Neural cell (in vitro differentiated cells): ENCODE measurements at regions not wholly inside any gene's neighbourhood (a gene's known extent, or its start where the extent isn't known, plus 50 kb on each side); places are given as distances from the start of the nearest gene placed in this dataset.

Experiments
- CTCF ChIP-seq: fragments of 450-650 bp; IDR thresholded peaks from 2 replicates; pipeline ENCODE4 v1.5.1; 2014; ENCODE audit warnings: antibody characterized with exemption, mild to moderate bottlenecking, moderate library complexity; ENCODE audit not compliant: poor library complexity, severe bottlenecking
- EP300 ChIP-seq: fragments of 450-650 bp; conservative IDR thresholded peaks from 2 replicates; pipeline ENCODE4 v1.6.1; 2014; ENCODE audit warnings: antibody characterized with exemption, mild to moderate bottlenecking, moderate library complexity; ENCODE audit not compliant: poor library complexity, severe bottlenecking
- EZH2 ChIP-seq: fragments of 200-600, 300-800 bp; shearing (Covaris generic), sonication (generic); IDR thresholded peaks from 2 replicates; pipeline ENCODE4 v1.6.1; 2014; ENCODE audit warnings: antibody characterized with exemption, low read length, borderline replicate concordance, mild to moderate bottlenecking; ENCODE audit not compliant: insufficient read depth, poor library complexity, severe bottlenecking
- MXI1 ChIP-seq: fragments of 450-650 bp; conservative IDR thresholded peaks from 2 replicates; pipeline ENCODE4 v1.6.1; 2014; ENCODE audit warnings: antibody characterized with exemption, mild to moderate bottlenecking; ENCODE audit not compliant: poor library complexity, severe bottlenecking
- POLR2AphosphoS5 ChIP-seq: IDR thresholded peaks from 2 replicates; pipeline ENCODE4 v1.6.1; 2012
- RAD21 ChIP-seq: fragments of 450-650 bp; conservative IDR thresholded peaks from 2 replicates; pipeline ENCODE4 v1.6.1; 2014; ENCODE audit warnings: antibody characterized with exemption, mild to moderate bottlenecking, moderate library complexity
- REST ChIP-seq: IDR thresholded peaks from 2 replicates; pipeline ENCODE4 v1.6.1; 2012; ENCODE audit warnings: borderline replicate concordance
- SMC3 ChIP-seq: fragments of 450-650 bp; conservative IDR thresholded peaks from 2 replicates; pipeline ENCODE4 v1.6.1; 2014; ENCODE audit warnings: antibody characterized with exemption, mild to moderate bottlenecking, moderate library complexity; ENCODE audit not compliant: poor library complexity
- TAF1 ChIP-seq: IDR thresholded peaks from 2 replicates; pipeline ENCODE4 v1.6.1; 2012; ENCODE audit warnings: low read depth

GRCh38 chr5:125083981-125084380 lies 337.5 kb upstream of the ZNF608 start:
- TF ChIP-seq CTCF (no peak), RAD21 (no peak), TAF1 (no peak), EZH2 (no peak), REST (no peak), MXI1 (no peak), SMC3 (no peak), EP300 (no peak), POLR2AphosphoS5 (no peak)
